AG04449 (cell line): ENCODE measurements at regions not wholly inside any gene's neighbourhood (a gene's known extent, or its start where the extent isn't known, plus 50 kb on each side); places are given as distances from the start of the nearest gene placed in this dataset.
"Not testable (repeated sequence)": the region's sequence is repeated elsewhere in the genome, so short reads cannot be mapped to it uniquely, and the experiment has no call there.

Experiments
- CTCF ChIA-PET: fragments of 350-600 bp; formaldehyde crosslinking; extraction: SDS; loops from one replicate; lab custom pipeline; 2021; ENCODE audit warnings: antibody characterized with exemption; lab: Yijun Ruan, JAX
- POLR2A ChIA-PET: fragments of 400-600, 350-600 bp; formaldehyde crosslinking; extraction: SDS; loops from one replicate; lab custom pipeline; 2020; ENCODE audit warnings: antibody characterized with exemption, inconsistent platforms; lab: Yijun Ruan, JAX
- DNase-seq: peaks from one replicate; pipeline ENCODE4 v3.0.0-alpha.2; 2010; ENCODE audit warnings: low read depth, low spot score
- H3K4me3 ChIP-seq: 2 replicates; pipeline ENCODE4 v1.5.1; 2011; ENCODE audit warnings: low read depth, mild to moderate bottlenecking, control low read depth, low read length
- TF ChIP-seq, protein P1 (sequence below): IDR thresholded peaks from one replicate; pipeline ENCODE4 v1.5.1; 2011; ENCODE audit warnings: mild to moderate bottlenecking, moderate library complexity, low read length, control low read depth, inconsistent platforms; ENCODE audit not compliant: insufficient read depth; ENCODE audit errors: missing control alignments

DNA sequence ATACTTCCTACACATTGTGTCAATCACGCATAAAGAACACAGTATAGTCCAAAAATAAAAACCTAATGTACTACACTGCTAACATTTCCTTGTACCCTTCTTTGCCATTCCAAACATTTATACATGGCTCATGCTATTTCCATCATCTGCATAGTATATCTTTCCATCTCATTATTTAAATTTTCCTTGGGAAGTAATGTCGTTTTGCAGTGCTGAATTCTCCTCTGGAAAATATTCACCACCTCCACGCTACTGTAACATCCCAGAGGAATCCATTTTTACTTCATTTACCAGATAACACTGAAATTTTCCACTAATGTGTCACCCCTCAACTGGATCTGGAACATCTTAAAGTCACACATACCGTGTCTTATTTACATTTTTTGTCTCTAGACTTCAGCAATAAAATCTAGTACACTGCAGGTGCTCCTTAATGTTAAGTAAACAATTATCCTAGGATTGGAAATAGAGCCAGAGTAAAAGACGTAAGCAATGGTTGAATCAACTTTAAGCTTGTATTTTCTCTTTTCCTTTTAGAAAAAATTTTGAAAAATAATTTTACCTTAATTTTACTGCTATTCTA lies 881.0 kb downstream of the AMY1C start:
- H3K4me3 ChIP-seq, result no peak overlapping the region
- CTCF ChIA-PET, result no interaction called here
- TF ChIP-seq, protein P1, sequence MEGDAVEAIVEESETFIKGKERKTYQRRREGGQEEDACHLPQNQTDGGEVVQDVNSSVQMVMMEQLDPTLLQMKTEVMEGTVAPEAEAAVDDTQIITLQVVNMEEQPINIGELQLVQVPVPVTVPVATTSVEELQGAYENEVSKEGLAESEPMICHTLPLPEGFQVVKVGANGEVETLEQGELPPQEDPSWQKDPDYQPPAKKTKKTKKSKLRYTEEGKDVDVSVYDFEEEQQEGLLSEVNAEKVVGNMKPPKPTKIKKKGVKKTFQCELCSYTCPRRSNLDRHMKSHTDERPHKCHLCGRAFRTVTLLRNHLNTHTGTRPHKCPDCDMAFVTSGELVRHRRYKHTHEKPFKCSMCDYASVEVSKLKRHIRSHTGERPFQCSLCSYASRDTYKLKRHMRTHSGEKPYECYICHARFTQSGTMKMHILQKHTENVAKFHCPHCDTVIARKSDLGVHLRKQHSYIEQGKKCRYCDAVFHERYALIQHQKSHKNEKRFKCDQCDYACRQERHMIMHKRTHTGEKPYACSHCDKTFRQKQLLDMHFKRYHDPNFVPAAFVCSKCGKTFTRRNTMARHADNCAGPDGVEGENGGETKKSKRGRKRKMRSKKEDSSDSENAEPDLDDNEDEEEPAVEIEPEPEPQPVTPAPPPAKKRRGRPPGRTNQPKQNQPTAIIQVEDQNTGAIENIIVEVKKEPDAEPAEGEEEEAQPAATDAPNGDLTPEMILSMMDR, result no peak
- POLR2A ChIA-PET, result no interaction called here
- no peak for DNase-seq

DNA sequence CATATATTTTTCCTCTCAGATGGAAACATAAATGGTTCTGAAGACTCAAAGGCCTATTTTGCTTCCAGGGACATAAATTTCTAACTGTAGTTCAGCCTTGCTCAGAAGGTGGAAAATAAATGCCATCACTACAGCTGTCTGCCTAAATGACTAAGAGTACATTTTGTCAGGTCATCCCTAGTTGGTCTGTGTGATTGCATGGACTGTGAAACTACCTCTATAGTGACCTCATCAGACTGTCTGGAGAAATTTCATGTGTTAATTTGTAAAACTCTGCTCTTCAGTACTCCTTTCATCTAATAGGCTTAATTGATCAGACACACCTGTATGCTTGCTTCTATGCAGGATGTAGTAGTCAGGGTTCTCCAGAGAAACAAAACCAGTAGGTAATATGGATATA lies 886.9 kb downstream of the AMY1C start:
- ChIA-PET POLR2A (no interaction called here), CTCF (no interaction called here)
- no peak overlapping the region for H3K4me3 ChIP-seq
- TF ChIP-seq, protein P1, result no peak
- DNase-seq, result no peak

DNA sequence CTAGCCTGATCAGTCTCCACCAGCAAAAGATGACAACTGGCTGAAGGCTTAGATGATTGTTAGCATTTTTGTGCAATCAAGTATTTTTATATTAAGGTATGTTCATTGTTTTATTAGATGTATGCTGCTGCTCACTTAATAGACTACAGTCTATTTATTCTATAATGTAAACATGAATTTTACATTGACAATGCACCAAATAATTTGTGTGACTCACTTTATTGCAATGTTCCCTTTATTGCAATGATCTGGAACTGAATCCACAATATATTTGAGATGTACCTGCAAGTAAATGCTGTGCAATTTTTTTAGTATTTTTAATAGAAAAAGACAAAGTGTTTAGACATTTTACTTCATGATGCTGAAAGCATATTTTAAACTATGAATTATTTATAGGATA lies 896.5 kb downstream of the AMY1C start:
- CTCF ChIA-PET, result no interaction called here
- POLR2A ChIA-PET, result no interaction called here
- TF ChIP-seq, protein P1, result no peak
- DNase-seq, result no peak
- no peak overlapping the region for H3K4me3 ChIP-seq

DNA sequence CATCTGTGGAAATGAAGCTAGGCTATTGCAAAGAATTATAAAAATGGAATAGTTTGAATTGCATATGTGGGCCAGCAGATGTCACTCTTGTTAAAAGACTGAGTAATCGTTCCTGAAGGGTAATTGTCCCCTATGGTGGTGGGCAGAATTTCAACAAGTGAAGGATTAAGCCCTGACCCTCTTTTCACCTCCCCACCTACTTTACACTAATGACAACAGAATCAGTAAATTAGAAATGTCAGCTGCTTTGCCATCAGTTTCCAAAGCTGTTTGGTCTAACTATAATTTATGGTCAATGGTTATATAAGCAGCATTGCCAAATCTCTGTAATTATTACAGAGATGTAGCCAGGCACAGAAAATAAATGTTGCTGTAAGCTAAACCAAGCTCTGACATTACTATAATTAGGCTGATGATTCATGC lies 898.6 kb downstream of the AMY1C start:
- TF ChIP-seq, protein P1, result no peak
- POLR2A ChIA-PET, result no interaction called here
- no peak for DNase-seq
- CTCF ChIA-PET, result no interaction called here
- no peak overlapping the region for H3K4me3 ChIP-seq

- POLR2A ChIA-PET, H3K4me3 ChIP-seq, CTCF ChIA-PET, DNase-seq: not testable (repeated sequence)
These were observed 914.7 kb downstream of the AMY1C start for GRCh38 chr1:104664374-104664773.

GRCh38 chr1:104665300-104665699 lies 915.6 kb downstream of the AMY1C start:
- CTCF ChIA-PET, result no interaction called here

More at GRCh38 chr1:104665300-104665699, 915.6 kb downstream of the AMY1C start:
- no peak for DNase-seq
- POLR2A ChIA-PET, result no interaction called here
- TF ChIP-seq, protein P1, result no peak
- no peak overlapping the region for H3K4me3 ChIP-seq
